ENCODE measurements at regions not wholly inside any gene's neighbourhood (a gene's known extent, or its start where the extent isn't known, plus 50 kb on each side); places are given as distances from the start of the nearest gene placed in this dataset.

DNA sequence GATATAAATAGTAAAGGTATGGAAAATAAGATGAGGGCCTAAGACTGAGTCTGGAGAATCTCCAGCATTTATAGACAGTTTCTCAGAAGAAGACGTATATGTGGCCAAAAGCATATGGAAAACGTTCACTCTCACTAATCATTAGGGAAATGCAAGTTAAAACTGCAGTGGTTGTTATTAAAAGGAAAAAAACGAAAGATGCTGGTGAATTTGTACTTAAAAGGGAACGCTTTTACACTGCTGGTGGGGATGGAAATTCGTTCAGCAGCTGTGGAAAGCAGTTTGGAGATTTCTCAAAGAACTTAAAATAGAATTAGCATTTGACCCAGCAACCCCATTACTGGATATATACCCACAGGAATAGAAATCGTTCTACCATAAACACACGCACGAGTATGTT is 180.5 kb upstream of the CADM1 start:
- H3K9me3 Mint-ChIP-seq, result peaks cover 6% of the 10 kb centered on the region
- no peak overlapping the region for H3K27ac Mint-ChIP-seq
- ATAC-seq, result no peak
- no peak overlapping the region for H3K4me3 Mint-ChIP-seq
- H3K36me3 Mint-ChIP-seq, result no peaks in the 10 kb centered on the region
- H3K27me3 Mint-ChIP-seq, result peaks cover 5 to 34% of the 10 kb centered on the region in 2 donors
- DNase-seq (ENCODE audit: low spot score), result no peak
- H3K4me1 Mint-ChIP-seq (ENCODE audit: low read depth in 2 of 2), result no peaks in the 10 kb centered on the region

- Mint-ChIP-seq H3K9me3 (peaks cover 6% of the 10 kb centered on the region), H3K27ac (no peak overlapping the region), H3K4me3 (no peak overlapping the region), H3K36me3 (no peaks in the 10 kb centered on the region), H3K4me1 (ENCODE audit: low read depth in 2 of 2) (no peaks in the 10 kb centered on the region), H3K27me3 (peaks cover 5 to 34% of the 10 kb centered on the region in 2 donors)
- no peak for ATAC-seq
- DNase-seq (ENCODE audit: low spot score), result no peak
These were observed 179.9 kb upstream of the CADM1 start for GRCh38 chr11:115684135-115684534.

DNA sequence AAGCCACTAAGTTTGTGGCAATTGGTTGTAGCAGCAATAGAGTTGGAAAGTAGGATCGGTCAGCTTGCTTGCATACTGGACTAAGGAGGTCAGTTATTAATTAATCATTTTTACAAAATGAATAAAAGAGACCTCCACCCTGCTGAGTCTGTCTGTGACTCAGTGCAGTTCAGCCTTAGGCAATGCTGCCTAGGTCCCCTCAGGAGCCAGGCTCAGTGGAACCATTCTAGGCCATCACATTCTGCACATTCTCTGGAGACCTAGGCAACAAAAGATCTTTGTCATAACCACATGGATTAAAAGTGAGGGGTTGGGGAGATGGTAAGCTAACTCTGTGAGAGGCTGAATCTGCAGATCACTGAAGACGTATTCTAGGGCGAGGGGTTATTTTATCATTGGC is 178.7 kb upstream of the CADM1 start:
- no peaks in the 10 kb centered on the region for H3K4me1 Mint-ChIP-seq (ENCODE audit: low read depth in 2 of 2)
- no peak overlapping the region for H3K4me3 Mint-ChIP-seq
- no peak overlapping the region for H3K27ac Mint-ChIP-seq
- peaks cover 5 to 37% of the 10 kb centered on the region in 2 donors for H3K27me3 Mint-ChIP-seq
- no peaks in the 10 kb centered on the region for H3K36me3 Mint-ChIP-seq
- peaks cover 6% of the 10 kb centered on the region for H3K9me3 Mint-ChIP-seq
- no peak for ATAC-seq
- DNase-seq (ENCODE audit: low spot score), result no peak

DNA sequence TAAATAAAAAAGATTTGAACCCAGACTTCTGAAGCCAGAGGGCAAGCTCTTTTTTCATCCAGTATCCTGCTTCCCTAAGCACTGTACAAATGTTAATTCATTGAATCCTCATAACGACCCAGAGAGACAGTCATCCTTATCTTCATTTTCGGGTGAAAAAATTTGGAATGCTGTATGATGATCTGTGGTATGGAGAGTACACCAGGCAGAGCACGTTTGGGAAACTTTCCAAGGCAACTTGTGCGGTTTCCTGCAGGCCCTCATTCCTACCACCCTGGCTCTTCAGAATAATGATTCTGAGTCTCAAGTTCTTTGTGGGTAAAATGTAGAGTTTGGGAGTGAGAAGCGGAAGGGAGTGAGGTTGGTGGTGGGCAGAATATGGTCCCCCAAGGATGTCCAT is 177.9 kb upstream of the CADM1 start:
- Mint-ChIP-seq H3K27ac (no peak overlapping the region), H3K36me3 (no peaks in the 10 kb centered on the region), H3K4me3 (no peak overlapping the region), H3K9me3 (peaks cover 6% of the 10 kb centered on the region), H3K27me3 (peaks cover 5 to 40% of the 10 kb centered on the region in 2 donors), H3K4me1 (ENCODE audit: low read depth in 2 of 2) (no peaks in the 10 kb centered on the region)
- ATAC-seq (no peak), DNase-seq (ENCODE audit: low spot score) (no peak)

DNA sequence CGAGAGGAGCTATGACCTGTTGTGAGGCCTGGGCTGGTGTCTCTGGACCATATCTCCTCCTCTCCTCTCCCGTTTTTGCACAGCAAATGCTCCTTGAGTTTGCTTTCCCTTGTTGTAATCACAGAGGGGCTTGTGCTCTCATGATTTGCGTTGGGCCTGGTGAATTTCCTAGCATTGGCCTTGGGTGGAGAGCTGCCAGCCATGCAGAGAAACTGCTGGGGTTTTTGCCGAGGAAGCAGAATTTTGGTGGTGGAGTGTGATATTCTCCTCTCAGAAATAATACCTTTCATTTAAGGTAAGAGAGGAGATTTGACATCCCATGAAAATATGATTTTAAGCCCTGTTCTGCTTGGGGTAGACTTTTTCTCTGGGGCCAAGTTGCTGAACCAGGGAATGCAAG is 175.7 kb upstream of the CADM1 start:
- no peak for DNase-seq (ENCODE audit: low spot score)
- Mint-ChIP-seq H3K27me3 (peaks cover 3 to 28% of the 10 kb centered on the region in 2 donors), H3K4me3 (no peak overlapping the region), H3K9me3 (peaks cover 6% of the 10 kb centered on the region), H3K36me3 (no peaks in the 10 kb centered on the region), H3K4me1 (ENCODE audit: low read depth in 2 of 2) (no peaks in the 10 kb centered on the region), H3K27ac (no peak overlapping the region)
- no peak for ATAC-seq

- Mint-ChIP-seq H3K27me3 (peaks cover 0 to 21% of the 10 kb centered on the region in 2 donors), H3K9me3 (peaks cover 2% of the 10 kb centered on the region), H3K36me3 (no peaks in the 10 kb centered on the region), H3K4me1 (ENCODE audit: low read depth in 2 of 2) (no peaks in the 10 kb centered on the region), H3K27ac (no peak overlapping the region), H3K4me3 (no peak overlapping the region)
- DNase-seq (ENCODE audit: low spot score), result no peak
- no peak for ATAC-seq
These were observed 174.7 kb upstream of the CADM1 start for GRCh38 chr11:115678942-115679341.

DNA sequence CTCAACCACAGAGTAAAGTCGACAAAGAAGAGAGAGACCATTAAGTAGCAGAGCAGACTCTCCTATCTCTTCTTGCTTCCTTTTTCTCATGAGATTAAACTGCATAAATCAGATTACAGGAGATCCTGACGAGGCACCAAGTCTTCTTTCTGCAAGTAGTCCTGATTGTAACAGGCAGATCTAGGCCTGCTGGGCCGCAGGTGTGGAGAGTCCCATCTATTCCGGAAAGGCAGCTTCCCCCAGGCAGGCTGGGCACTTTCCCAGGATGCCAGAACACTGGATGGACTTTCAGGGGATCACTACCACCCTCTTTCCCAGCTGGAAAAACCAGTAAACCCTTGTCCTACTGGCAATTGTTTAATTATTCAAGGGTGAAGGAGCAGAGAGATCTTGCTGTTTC is 173.0 kb upstream of the CADM1 start:
- Mint-ChIP-seq H3K9me3 (no peaks in the 10 kb centered on the region), H3K36me3 (no peaks in the 10 kb centered on the region), H3K27ac (no peak overlapping the region), H3K27me3 (peaks cover 0 to 7% of the 10 kb centered on the region in 2 donors), H3K4me3 (no peak overlapping the region), H3K4me1 (ENCODE audit: low read depth in 2 of 2) (no peaks in the 10 kb centered on the region)
- no peak for DNase-seq (ENCODE audit: low spot score)
- no peak for ATAC-seq

DNA sequence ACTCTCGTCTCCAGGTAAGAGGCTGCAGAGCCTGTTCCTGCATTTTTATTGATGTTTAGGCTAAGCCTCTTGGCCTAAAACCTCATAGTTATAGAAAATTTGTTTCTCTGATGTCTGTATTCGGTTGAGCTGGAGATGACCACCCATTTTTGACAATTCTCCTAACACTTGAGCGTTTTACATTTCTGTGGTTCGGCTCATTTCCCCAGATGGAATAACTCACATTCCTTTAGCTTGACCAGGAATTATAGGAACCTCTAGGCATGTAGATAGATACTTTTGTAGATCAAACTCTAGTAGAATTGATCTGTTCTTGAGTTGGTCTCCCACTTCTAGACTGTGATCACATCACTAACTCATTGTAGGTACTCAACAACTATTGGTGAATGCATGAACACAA is 172.6 kb upstream of the CADM1 start:
- H3K4me3 Mint-ChIP-seq, result no peak overlapping the region
- no peak for DNase-seq (ENCODE audit: low spot score)
- H3K36me3 Mint-ChIP-seq, result no peaks in the 10 kb centered on the region
- peaks cover 0 to 6% of the 10 kb centered on the region in 2 donors for H3K27me3 Mint-ChIP-seq
- H3K9me3 Mint-ChIP-seq, result no peaks in the 10 kb centered on the region
- no peak overlapping the region for H3K27ac Mint-ChIP-seq
- H3K4me1 Mint-ChIP-seq (ENCODE audit: low read depth in 2 of 2), result no peaks in the 10 kb centered on the region
- ATAC-seq, result no peak

- ATAC-seq (no peak), DNase-seq (ENCODE audit: low spot score) (no peak)
- Mint-ChIP-seq H3K4me1 (ENCODE audit: low read depth in 2 of 2) (no peaks in the 10 kb centered on the region), H3K27ac (no peak overlapping the region), H3K36me3 (no peaks in the 10 kb centered on the region), H3K4me3 (no peak overlapping the region), H3K9me3 (no peaks in the 10 kb centered on the region), H3K27me3 (peaks cover 0 to 6% of the 10 kb centered on the region in 2 donors)
These were observed 172.0 kb upstream of the CADM1 start for GRCh38 chr11:115676206-115676605.

DNA sequence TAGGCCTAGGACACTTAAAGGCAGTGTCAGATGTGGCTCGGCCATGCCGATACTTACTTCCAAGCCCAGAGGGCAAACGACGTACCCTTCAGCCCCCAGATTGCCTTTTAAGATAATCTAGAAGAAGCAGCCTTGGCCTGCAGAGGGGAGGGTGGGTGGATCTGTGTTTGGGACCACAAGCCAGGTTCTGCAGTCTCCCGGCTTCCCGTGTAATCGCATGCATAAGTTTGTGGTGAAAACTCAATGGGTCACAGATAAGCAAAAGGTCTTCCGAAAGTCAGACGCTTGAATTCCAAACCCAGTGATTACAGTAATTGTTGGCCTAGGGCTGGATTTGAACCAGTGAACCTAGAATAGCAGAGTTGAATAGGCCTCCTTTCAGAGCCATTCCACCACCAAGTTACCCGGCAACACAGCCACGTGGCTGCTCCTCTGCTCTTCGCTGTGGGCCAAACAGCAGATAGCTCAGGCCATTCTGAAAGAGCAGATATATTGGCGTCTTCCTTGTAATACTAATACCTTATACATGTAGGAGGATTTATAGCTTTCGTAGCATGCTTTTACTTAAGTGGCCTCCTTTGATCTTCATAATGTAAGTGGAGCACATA is 170.8 kb upstream of the CADM1 start:
- no peaks in the 10 kb centered on the region for H3K36me3 Mint-ChIP-seq
- no peak overlapping the region for H3K27ac Mint-ChIP-seq
- no peaks in the 10 kb centered on the region for H3K4me1 Mint-ChIP-seq (ENCODE audit: low read depth in 2 of 2)
- H3K9me3 Mint-ChIP-seq, result no peaks in the 10 kb centered on the region
- ATAC-seq (no peak), DNase-seq (ENCODE audit: low spot score) (no peak)
- peaks cover 0 to 6% of the 10 kb centered on the region in 2 donors for H3K27me3 Mint-ChIP-seq
- H3K4me3 Mint-ChIP-seq, result no peak overlapping the region

GRCh38 chr11:115674176-115674936 is 170.1 kb upstream of the CADM1 start:
- no peaks in the 10 kb centered on the region for H3K9me3 Mint-ChIP-seq
- no peaks in the 10 kb centered on the region for H3K4me1 Mint-ChIP-seq (ENCODE audit: low read depth in 2 of 2)
- H3K27ac Mint-ChIP-seq, result no peak overlapping the region
- ATAC-seq (no peak), DNase-seq (ENCODE audit: low spot score) (no peak)
- H3K27me3 Mint-ChIP-seq, result peaks cover 0 to 6% of the 10 kb centered on the region in 2 donors
- H3K36me3 Mint-ChIP-seq, result no peaks in the 10 kb centered on the region
- H3K4me3 Mint-ChIP-seq, result no peak overlapping the region

- no peak for ATAC-seq
- H3K27ac Mint-ChIP-seq, result no peak overlapping the region
- H3K9me3 Mint-ChIP-seq, result no peaks in the 10 kb centered on the region
- H3K4me3 Mint-ChIP-seq, result no peak overlapping the region
- no peaks in the 10 kb centered on the region for H3K36me3 Mint-ChIP-seq
- H3K4me1 Mint-ChIP-seq (ENCODE audit: low read depth in 2 of 2), result no peaks in the 10 kb centered on the region
- no peak for DNase-seq (ENCODE audit: low spot score)
- peaks cover 1 to 6% of the 10 kb centered on the region in 2 donors for H3K27me3 Mint-ChIP-seq
These were observed 169.5 kb upstream of the CADM1 start for GRCh38 chr11:115673720-115674119.

DNA sequence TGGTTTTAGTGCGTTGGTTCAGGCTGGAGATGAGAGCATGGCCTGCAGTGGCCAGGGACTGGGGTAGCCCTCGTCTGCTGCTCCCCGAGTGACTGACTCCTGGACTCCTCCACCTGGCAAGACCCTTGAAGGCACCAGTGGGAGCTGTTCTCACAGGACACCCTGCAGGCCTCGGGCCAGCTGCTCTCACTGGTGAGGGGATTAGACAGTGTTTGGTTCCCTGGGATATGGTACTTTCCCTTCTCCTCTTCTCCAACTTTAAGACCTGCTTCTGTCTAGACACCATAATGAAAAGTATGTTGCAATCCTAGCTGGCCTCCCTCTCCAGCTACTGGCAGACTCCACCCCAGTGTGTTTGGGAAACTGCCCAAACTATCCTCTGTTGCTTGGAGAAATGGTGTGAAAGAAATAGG is 168.8 kb upstream of the CADM1 start:
- Mint-ChIP-seq H3K9me3 (no peaks in the 10 kb centered on the region), H3K27ac (no peak overlapping the region), H3K36me3 (no peaks in the 10 kb centered on the region), H3K4me1 (ENCODE audit: low read depth in 2 of 2) (no peaks in the 10 kb centered on the region), H3K27me3 (peaks cover 3 to 4% of the 10 kb centered on the region in 2 donors), H3K4me3 (no peak overlapping the region)
- DNase-seq (ENCODE audit: low spot score) (no peak), ATAC-seq (no peak)

DNA sequence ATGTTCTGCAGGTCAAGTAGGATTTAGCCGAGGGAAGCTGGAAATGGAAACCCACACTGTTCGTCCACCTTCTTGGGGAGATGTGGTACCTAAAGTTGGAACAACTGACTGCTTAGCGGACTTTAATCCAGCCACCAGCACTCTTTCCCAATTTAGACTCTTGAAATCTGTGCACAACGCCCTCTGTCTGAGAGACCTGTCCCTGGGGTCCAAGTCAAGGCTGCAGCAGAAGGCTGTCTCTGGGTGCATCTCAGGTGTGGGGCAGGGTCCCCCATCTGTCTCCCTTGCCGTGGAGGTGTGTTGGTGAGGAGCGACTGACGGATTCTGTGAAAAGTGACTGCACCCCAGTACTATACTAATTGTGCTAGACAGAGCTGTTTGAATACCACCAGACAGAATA is 168.2 kb upstream of the CADM1 start:
- no peak overlapping the region for H3K27ac Mint-ChIP-seq
- H3K36me3 Mint-ChIP-seq, result no peaks in the 10 kb centered on the region
- H3K4me1 Mint-ChIP-seq (ENCODE audit: low read depth in 2 of 2), result no peaks in the 10 kb centered on the region
- no peak for DNase-seq (ENCODE audit: low spot score)
- H3K4me3 Mint-ChIP-seq, result no peak overlapping the region
- no peaks in the 10 kb centered on the region for H3K9me3 Mint-ChIP-seq
- ATAC-seq, result no peak
- H3K27me3 Mint-ChIP-seq, result peaks cover 0 to 3% of the 10 kb centered on the region in 2 donors

Data from natural killer cell treated with Interleukin-12 subunit alpha and Interleukin-12 subunit beta and Interleukin-15 and Interleukin-18, amount 100 ng/mL, for 72 hours (primary cell).